ENCODE measurements at regions not wholly inside any gene's neighbourhood (a gene's known extent, or its start where the extent isn't known, plus 50 kb on each side); places are given as distances from the start of the nearest gene placed in this dataset.

GRCh38 chr2:234135750-234136221 is 85.3 kb downstream of the SPP2 start:
- WGBS, result 42% methylated on average over 16 of the region's 16 CpGs
- intact Hi-C loops (cut with DNase I), result loop anchor here (2.0 to 5.0 kb wide), 2 partner anchors 152 to 365 kb away; no protein-coding TSS in a partner anchor
- TF ChIP-seq CTCF (IDR thresholded peaks at IDR 0.05), result peak; percentile 30 to 78 (median 65)
- TF ChIP-seq POLR2A (IDR thresholded peaks at IDR 0.05), result no peak
- DNase-seq (ENCODE audit: low spot score), result peak; percentile 43
- no peaks in the 10 kb centered on the region for H3K36me3 ChIP-seq
- no peak overlapping the region for H3K4me3 ChIP-seq
- H3K27me3 ChIP-seq (replicated peaks; ENCODE audit: insufficient read depth), result no peaks in the 10 kb centered on the region
- no peaks in the 10 kb centered on the region for H3K9me3 ChIP-seq
- H3K27ac ChIP-seq, result no peak overlapping the region
- no peaks in the 10 kb centered on the region for H3K4me1 ChIP-seq (replicated peaks)

- intact Hi-C loops (cut with DNase I), result loop anchor here (2.0 kb wide), 1 partner anchor 366 kb away; no protein-coding TSS in a partner anchor
- Histone ChIP-seq H3K4me3 (no peak overlapping the region), H3K4me1 (replicated peaks) (no peaks in the 10 kb centered on the region), H3K36me3 (no peaks in the 10 kb centered on the region), H3K9me3 (no peaks in the 10 kb centered on the region), H3K27ac (no peak overlapping the region), H3K27me3 (replicated peaks; ENCODE audit: insufficient read depth) (no peaks in the 10 kb centered on the region)
- WGBS, result 95% methylated on average over 6 of the region's 6 CpGs
- no peak for TF ChIP-seq POLR2A (IDR thresholded peaks at IDR 0.05)
- DNase-seq (ENCODE audit: low spot score), result no peak
These were observed 84.0 kb downstream of the SPP2 start for GRCh38 chr2:234134496-234134895.

GRCh38 chr2:234133004-234133403 is 82.5 kb downstream of the SPP2 start:
- intact Hi-C loops (cut with DNase I), result no loop called here

GRCh38 chr2:234130777-234131181 is 80.3 kb downstream of the SPP2 start:
- Histone ChIP-seq H3K4me1 (replicated peaks) (no peaks in the 10 kb centered on the region), H3K27me3 (replicated peaks; ENCODE audit: insufficient read depth) (no peaks in the 10 kb centered on the region), H3K9me3 (no peaks in the 10 kb centered on the region), H3K27ac (no peak overlapping the region), H3K36me3 (no peaks in the 10 kb centered on the region), H3K4me3 (no peak overlapping the region)
- 52% methylated on average over 3 of the region's 3 CpGs for WGBS
- no peak for DNase-seq (ENCODE audit: low spot score)
- intact Hi-C loops (cut with DNase I), result no loop called here
- no peak for TF ChIP-seq POLR2AphosphoS5 (IDR thresholded peaks at IDR 0.05)
- no peak for TF ChIP-seq POLR2A (IDR thresholded peaks at IDR 0.05)
- no peak for TF ChIP-seq CTCF (IDR thresholded peaks at IDR 0.05)

More at GRCh38 chr2:234133004-234133403, 82.5 kb downstream of the SPP2 start:
- TF ChIP-seq CTCF (IDR thresholded peaks at IDR 0.05), result no peak
- peak; percentile 36 for TF ChIP-seq POLR2AphosphoS5 (IDR thresholded peaks at IDR 0.05)
- TF ChIP-seq POLR2A (IDR thresholded peaks at IDR 0.05), result no peak
- no peaks in the 10 kb centered on the region for H3K36me3 ChIP-seq
- H3K27me3 ChIP-seq (replicated peaks; ENCODE audit: insufficient read depth), result no peaks in the 10 kb centered on the region
- H3K4me1 ChIP-seq (replicated peaks), result no peaks in the 10 kb centered on the region
- H3K4me3 ChIP-seq, result no peak overlapping the region
- H3K27ac ChIP-seq, result no peak overlapping the region
- WGBS, result 38% methylated on average over 4 of the region's 4 CpGs
- no peaks in the 10 kb centered on the region for H3K9me3 ChIP-seq
- peak; percentile 51 for DNase-seq (ENCODE audit: low spot score)

GRCh38 chr2:234128606-234129005 is 78.1 kb downstream of the SPP2 start:
- 86% methylated on average over 1 of the region's 1 CpG for WGBS
- no peaks in the 10 kb centered on the region for H3K27me3 ChIP-seq (replicated peaks; ENCODE audit: insufficient read depth)
- TF ChIP-seq POLR2AphosphoS5 (IDR thresholded peaks at IDR 0.05) (no peak), CTCF (IDR thresholded peaks at IDR 0.05) (no peak), POLR2A (IDR thresholded peaks at IDR 0.05) (no peak)
- no peaks in the 10 kb centered on the region for H3K36me3 ChIP-seq
- intact Hi-C loops (cut with DNase I), result no loop called here
- no peaks in the 10 kb centered on the region for H3K4me1 ChIP-seq (replicated peaks)
- DNase-seq (ENCODE audit: low spot score), result no peak
- H3K9me3 ChIP-seq, result no peaks in the 10 kb centered on the region
- H3K27ac ChIP-seq, result no peak overlapping the region
- H3K4me3 ChIP-seq, result no peak overlapping the region

Measured in prostate gland (tissue), 2 donors.